HAP-1 (cell line): ENCODE measurements at regions not wholly inside any gene's neighbourhood (a gene's known extent, or its start where the extent isn't known, plus 50 kb on each side); places are given as distances from the start of the nearest gene placed in this dataset.
A peak's percentile ranks its signal among the peaks of the same experiment; 100 is the strongest.
"Not testable (repeated sequence)": the region's sequence is repeated elsewhere in the genome, so short reads cannot be mapped to it uniquely, and the experiment has no call there.

Source experiments
- DNase-seq, 2 experiments: peaks; one replicate each; pipeline ENCODE4 v3.0.0-alpha.2; 2016 to 2020; ENCODE audit warnings: low spot score in 2 of 2
- H3K27me3 ChIP-seq: fragments of 250-450 bp; sonication (Bioruptor Pico); 2 replicates; pipeline ENCODE4 v1.5.1; 2020; ENCODE audit warnings: low read depth, mild to moderate bottlenecking, moderate library complexity
- H3K36me3 ChIP-seq: fragments of 250-450 bp; sonication (Bioruptor Pico); replicated peaks from 2 replicates; pipeline ENCODE4 v1.5.1; 2020; ENCODE audit warnings: mild to moderate bottlenecking
- H3K4me1 ChIP-seq: fragments of 250-450 bp; sonication (Bioruptor Pico); 2 replicates; pipeline ENCODE4 v1.5.1; 2020; ENCODE audit warnings: mild to moderate bottlenecking
- H3K4me3 ChIP-seq: fragments of 250-450 bp; sonication (Bioruptor Pico); 2 replicates; pipeline ENCODE4 v1.5.1; 2020; ENCODE audit warnings: mild to moderate bottlenecking, moderate library complexity
- H3K9me3 ChIP-seq: fragments of 250-450 bp; sonication (Bioruptor Pico); 2 replicates; pipeline ENCODE4 v1.5.1; 2020; ENCODE audit warnings: mild to moderate bottlenecking, moderate library complexity
- in situ Hi-C: fragments of 300-500 bp; cut with MboI; formaldehyde crosslinking; loops from 3 replicates; pipeline ENCODE4 v1.14.3; 2020; ENCODE audit warnings: low sequenced_read_pairs, inconsistent platforms, mixed read lengths

DNA sequence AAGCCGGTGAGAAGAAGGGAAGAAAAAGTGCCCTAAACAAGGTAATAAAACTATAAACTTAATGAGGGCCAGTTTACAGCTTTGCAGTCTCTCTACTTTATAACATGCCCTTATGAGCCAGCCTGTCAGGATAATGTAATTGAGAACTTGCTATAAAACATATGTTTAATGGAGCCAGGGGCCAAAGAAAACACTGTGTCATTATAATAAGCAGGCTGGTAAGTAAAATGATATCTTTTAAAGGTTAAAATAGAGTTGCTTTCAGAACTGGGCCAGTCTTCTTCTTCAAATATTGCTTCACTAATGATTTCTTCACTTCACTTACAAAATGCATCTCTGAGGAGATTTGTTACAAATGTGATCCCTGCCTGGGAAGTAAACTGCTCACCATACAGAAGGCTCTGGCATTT, 192.5 kb downstream of the SHOX2 start:
- no peak for DNase-seq
- Histone ChIP-seq H3K9me3 (no peaks in the 10 kb centered on the region), H3K4me1 (no peaks in the 10 kb centered on the region), H3K27me3 (no peaks in the 10 kb centered on the region), H3K36me3 (no peaks in the 10 kb centered on the region), H3K4me3 (no peak overlapping the region)
- in situ Hi-C loops: no loop called here

DNA sequence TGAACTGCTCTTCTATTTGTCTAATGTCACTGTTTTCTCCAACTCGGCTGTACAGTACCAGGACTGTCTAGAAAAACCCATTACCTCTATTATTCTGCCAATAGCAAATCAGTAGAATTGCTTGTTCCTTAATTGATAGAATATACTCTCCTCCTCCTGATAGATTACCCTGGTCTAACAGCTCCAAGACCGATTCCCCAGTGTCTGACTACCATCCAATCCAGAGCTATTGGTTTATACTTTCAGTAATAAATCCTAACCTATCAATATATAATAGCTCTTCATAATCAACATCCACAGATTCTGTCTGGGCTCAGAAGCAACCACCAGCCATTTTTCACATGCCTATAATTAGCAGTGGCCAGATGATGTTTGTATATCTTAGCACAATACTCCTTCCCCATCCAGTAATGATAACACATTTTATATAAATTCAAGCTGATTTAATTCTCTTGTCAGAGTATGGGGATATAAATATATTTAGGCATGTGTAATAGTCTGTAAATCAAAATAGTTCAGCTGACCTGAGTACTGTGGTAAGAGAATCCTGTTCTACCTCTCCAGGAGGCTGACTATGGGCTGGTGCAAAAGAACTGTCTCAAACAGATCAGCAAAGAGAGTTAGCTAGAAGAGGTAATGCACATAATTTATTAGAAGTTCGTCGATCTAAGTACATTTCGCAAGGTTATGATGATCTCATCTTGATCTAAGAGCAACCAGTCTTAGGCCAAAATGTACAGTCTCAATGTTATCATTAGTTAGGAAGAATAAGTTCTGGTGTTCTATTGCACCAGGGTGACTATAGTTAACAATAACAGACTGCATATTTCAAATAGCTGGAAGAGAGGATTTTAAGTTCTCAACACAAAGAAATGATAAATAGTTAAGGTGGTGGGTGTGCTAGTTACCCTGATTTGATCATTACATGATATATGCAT, 193.4 kb downstream of the SHOX2 start:
- no peaks in the 10 kb centered on the region for H3K4me1 ChIP-seq
- H3K4me3 ChIP-seq: no peak overlapping the region
- DNase-seq: no peak
- H3K27me3 ChIP-seq: no peaks in the 10 kb centered on the region
- no peaks in the 10 kb centered on the region for H3K9me3 ChIP-seq
- in situ Hi-C loops: no loop called here
- H3K36me3 ChIP-seq: no peaks in the 10 kb centered on the region

DNA sequence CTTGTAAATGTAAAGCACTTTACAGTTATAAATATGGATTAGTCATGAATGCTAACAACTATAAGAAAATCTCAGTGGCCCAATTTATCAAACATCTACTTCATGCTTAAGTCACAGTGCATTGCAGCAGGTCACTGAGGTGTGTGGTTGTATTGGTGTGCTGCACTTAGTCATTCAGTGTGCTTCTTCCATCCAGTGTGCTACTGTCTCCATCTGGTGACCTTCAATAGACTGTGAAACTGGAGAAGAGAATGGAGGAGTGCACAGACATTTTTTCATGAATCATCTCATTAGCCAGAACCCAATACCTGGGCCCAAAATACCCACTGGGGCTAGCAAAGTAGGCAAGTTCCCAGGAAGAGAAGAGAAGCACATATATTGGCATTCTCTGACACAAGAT, 199.6 kb downstream of the SHOX2 start:
- H3K4me1 ChIP-seq: no peaks in the 10 kb centered on the region
- no peaks in the 10 kb centered on the region for H3K27me3 ChIP-seq
- no peak overlapping the region for H3K4me3 ChIP-seq
- no peaks in the 10 kb centered on the region for H3K9me3 ChIP-seq
- no peaks in the 10 kb centered on the region for H3K36me3 ChIP-seq
- in situ Hi-C loops: no loop called here
- no peak for DNase-seq

DNA sequence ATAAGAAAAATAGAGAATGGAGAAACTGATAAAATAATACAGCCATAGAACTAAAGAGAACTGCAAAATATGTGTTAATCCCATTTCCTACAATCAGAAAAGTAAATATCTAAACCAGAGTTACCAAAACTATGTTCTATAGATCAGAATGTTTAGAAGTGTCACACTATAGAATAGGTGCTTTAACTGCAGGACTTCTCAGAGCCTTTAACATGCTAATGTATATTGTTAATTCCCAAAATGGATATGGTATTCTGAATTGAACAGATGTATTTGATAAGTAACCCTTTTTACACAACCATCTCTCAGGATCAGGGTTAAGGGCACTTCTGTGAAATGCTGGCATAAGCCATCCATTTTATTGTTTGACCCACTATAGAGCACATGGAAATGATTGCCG, 200.3 kb downstream of the SHOX2 start:
- in situ Hi-C loops: no loop called here
- DNase-seq: no peak
- no peak overlapping the region for H3K4me3 ChIP-seq
- no peaks in the 10 kb centered on the region for H3K27me3 ChIP-seq
- H3K36me3 ChIP-seq: no peaks in the 10 kb centered on the region
- no peaks in the 10 kb centered on the region for H3K9me3 ChIP-seq
- no peaks in the 10 kb centered on the region for H3K4me1 ChIP-seq

DNA sequence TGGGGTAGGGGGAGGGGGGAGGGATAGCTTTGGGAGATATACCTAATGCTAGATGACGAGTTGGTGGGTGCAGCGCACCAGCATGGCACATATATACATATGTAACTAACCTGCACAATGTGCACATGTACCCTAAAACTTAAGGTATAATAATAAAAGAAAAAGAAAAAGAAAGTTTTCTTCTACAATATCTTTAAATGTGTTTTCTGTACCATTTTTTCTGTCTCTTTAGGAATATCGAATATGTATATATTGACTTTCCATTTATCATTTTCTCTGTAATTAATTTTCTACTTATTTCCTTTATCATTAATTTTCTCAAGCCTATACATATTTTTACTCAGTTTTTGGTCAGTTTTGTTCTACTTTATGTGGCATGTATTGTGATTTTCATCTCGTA, 203.5 kb downstream of the SHOX2 start:
- H3K36me3 ChIP-seq, H3K9me3 ChIP-seq, DNase-seq, H3K4me3 ChIP-seq, in situ Hi-C loops, H3K27me3 ChIP-seq, H3K4me1 ChIP-seq: not testable (repeated sequence)

DNA sequence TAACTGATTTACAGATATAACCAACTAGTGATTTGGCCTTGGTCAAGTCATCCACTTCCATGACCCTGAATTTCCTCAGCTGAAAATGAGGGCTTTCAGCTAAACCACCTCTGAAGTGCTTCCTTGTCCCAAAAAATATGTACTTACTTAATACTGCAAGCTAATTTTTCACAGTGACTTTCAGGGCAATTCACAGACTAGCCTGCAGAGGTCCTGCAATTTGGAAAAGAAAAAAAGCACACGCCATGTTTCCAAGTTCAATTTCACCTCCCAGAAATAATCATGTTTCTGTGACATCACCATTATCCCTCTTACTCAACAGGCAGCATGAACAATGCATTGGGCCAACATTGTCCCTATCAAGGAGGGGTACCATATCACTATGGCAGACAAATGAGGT, 218.2 kb downstream of the SHOX2 start:
- no peak overlapping the region for H3K4me3 ChIP-seq
- H3K4me1 ChIP-seq: no peaks in the 10 kb centered on the region
- H3K36me3 ChIP-seq: no peaks in the 10 kb centered on the region
- H3K27me3 ChIP-seq: no peaks in the 10 kb centered on the region
- no peaks in the 10 kb centered on the region for H3K9me3 ChIP-seq
- no peak for DNase-seq
- in situ Hi-C loops: no loop called here

DNA sequence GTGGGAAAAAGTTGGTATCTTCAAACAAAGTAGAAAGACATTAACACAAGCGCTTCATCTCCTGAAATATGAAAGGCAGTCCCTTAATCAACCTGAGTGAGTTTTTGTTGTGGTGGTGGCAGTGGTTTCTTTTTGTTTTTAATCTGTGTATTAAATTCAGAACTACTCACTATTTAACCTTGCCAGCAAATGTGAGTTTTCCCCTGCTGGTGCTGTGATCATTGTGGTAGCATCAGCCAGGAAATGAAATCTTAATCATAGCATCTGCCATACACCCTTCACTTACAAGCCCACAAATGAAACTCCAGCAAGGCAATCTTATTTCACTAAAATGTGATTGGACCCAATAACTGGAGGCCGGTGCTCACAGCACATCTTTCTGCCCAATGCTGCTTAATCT, 229.7 kb downstream of the SHOX2 start:
- no peaks in the 10 kb centered on the region for H3K4me1 ChIP-seq
- H3K27me3 ChIP-seq: no peaks in the 10 kb centered on the region
- H3K36me3 ChIP-seq: no peaks in the 10 kb centered on the region
- H3K9me3 ChIP-seq: no peaks in the 10 kb centered on the region
- DNase-seq: no peak
- no peak overlapping the region for H3K4me3 ChIP-seq
- in situ Hi-C loops: no loop called here

DNA sequence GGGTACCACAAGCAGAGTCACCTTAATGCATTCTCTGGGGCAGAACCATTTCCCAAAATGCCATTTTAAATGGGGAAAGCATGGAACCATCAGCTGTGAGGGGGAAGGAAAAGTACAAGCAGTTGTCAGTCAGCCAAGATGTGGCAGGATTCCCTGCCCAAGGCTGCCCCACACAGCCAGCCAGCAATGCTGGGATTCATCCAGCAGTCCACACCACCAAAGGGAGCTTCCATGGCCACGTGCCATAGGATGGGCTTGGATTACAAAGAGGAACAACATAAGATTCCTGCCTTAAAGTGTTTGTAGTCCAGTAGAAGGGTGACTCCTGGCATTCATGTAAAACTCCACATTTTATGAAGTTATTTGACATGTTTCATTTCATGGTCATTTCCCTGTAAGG, 233.3 kb downstream of the SHOX2 start:
- Histone ChIP-seq H3K9me3 (no peaks in the 10 kb centered on the region), H3K36me3 (no peaks in the 10 kb centered on the region), H3K27me3 (no peaks in the 10 kb centered on the region), H3K4me1 (no peaks in the 10 kb centered on the region), H3K4me3 (no peak overlapping the region)
- no peak for DNase-seq
- in situ Hi-C loops: no loop called here

DNA sequence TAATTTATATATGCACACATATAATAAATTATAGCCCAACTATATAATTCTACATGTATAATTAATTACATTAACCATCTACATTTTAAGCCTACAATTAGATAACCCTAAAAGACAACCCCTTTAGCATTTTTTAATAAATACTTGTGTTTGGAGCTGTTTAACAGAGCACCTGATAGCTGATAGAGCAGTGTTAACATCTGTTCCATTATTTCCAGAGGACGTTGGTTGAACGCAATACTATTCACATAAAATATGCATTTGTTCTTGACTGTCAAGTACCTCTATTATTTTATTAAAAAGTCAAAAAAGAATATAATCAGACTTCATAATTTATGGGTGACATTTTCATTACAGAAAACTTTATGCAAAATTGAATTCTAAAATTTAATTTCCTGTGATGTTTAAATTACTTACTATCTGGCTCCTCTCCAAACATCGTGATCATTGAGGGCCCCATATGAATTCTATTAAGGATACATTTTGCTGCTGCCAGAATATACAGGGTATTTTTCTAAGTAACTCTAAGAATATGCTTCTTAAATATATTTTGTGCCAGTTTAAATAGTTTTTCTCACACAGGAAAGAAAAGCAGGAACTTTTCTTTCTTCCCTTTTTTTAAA, 234.3 kb downstream of the SHOX2 start:
- Histone ChIP-seq H3K4me3 (no peak overlapping the region), H3K27me3 (no peaks in the 10 kb centered on the region), H3K9me3 (no peaks in the 10 kb centered on the region), H3K36me3 (no peaks in the 10 kb centered on the region), H3K4me1 (no peaks in the 10 kb centered on the region)
- no peak for DNase-seq
- in situ Hi-C loops: no loop called here

DNA sequence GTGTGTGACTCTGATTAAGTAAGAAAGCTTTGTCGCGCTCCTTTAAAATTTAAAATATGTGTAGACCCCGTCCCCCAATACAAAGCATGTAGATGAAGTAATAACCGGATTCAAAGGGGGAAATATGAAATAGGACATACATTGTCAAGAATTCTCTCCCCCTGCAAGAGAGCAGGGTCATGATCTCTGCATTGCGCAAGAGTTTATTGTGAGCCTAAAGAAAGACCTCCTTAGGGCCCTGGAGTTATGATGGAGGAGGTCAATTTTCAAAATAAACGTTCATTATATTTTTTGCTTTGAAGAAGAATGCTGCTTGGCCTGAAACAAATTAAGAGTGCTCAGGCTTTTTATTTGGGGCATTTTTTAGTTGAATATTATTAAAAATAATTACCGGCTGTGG, 235.0 kb downstream of the SHOX2 start:
- no peaks in the 10 kb centered on the region for H3K9me3 ChIP-seq
- no peaks in the 10 kb centered on the region for H3K36me3 ChIP-seq
- DNase-seq: no peak
- in situ Hi-C loops: no loop called here
- no peaks in the 10 kb centered on the region for H3K27me3 ChIP-seq
- no peaks in the 10 kb centered on the region for H3K4me1 ChIP-seq
- no peak overlapping the region for H3K4me3 ChIP-seq

DNA sequence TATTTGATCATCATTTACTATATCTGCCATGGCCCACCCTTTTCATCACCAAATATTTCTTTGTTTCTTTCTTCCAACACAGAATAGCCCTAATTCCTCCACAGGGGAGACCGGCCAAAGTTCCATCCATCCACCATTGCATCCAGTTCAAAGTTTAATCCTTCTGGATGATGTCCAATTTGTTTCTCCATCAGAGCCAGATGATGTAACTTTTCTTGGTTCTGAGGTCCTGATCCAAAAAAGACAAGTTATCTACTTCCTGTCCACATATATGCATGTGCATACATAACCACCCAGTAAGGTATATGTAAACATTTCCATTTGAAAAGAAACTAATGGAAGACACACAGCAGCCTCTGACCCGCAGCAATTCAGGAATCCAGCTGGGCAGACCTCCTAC, 237.3 kb downstream of the SHOX2 start:
- Histone ChIP-seq H3K4me3 (no peak overlapping the region), H3K27me3 (no peaks in the 10 kb centered on the region), H3K9me3 (no peaks in the 10 kb centered on the region), H3K36me3 (no peaks in the 10 kb centered on the region), H3K4me1 (no peaks in the 10 kb centered on the region)
- no peak for DNase-seq
- in situ Hi-C loops: no loop called here

DNA sequence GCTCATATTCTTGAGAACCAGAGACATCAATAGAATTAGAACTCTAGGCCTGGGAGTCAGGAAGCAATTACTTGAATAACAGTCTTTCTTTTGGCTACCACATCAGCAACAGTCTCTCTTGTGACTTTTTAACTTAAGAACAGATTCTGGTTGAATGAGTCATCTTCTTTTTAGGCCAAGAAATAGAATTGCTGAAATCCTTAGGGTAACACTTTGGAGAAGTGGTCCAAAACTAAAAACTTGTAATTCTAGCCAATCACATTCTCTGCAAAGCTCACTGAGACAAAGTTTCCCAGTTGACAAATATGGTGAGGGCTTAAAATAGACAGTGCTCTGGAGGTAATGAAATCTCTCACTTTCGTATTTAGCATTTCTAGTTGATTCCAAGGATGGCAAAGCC, 238.0 kb downstream of the SHOX2 start:
- Histone ChIP-seq H3K36me3 (no peaks in the 10 kb centered on the region), H3K4me3 (no peak overlapping the region), H3K27me3 (no peaks in the 10 kb centered on the region), H3K9me3 (no peaks in the 10 kb centered on the region), H3K4me1 (no peaks in the 10 kb centered on the region)
- no peak for DNase-seq
- in situ Hi-C loops: no loop called here

DNA sequence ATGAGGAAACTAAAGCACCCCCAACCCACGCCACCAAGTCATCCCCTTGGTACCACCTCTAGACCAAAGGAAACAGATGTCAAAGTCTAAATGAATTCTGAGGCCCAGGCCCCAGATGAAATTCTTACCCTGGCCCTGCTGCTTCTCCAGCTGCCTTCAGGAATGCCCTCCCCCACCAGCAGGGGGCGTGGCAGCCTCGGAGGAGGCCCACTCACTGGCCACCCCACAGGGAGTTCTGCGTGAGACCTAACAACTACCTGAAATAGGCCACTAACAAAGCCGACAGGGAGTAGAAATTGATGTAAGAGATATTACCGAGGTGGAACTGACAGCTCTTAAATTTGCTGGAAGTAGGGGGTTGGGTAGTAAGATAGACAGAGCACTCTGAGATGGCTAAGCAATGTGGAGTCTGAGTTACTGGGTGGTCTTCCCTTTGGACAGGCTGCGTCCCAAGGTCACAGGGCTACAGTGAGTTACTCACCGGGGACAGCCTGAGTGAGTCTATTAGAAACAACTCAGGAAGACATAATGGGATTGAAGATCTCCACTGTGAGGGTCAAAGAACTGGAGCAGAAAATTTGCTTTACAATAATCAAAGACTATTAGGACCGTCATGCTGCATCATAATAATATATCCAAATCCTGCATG, 240.7 kb downstream of the SHOX2 start:
- no peaks in the 10 kb centered on the region for H3K9me3 ChIP-seq
- DNase-seq: peak; percentile 4 to 76
- H3K4me3 ChIP-seq: no peak overlapping the region
- no peaks in the 10 kb centered on the region; the same call in 1 of the 2 replicates for H3K27me3 ChIP-seq
- H3K4me1 ChIP-seq: no peaks in the 10 kb centered on the region
- no peaks in the 10 kb centered on the region for H3K36me3 ChIP-seq
- in situ Hi-C loops: no loop called here

DNA sequence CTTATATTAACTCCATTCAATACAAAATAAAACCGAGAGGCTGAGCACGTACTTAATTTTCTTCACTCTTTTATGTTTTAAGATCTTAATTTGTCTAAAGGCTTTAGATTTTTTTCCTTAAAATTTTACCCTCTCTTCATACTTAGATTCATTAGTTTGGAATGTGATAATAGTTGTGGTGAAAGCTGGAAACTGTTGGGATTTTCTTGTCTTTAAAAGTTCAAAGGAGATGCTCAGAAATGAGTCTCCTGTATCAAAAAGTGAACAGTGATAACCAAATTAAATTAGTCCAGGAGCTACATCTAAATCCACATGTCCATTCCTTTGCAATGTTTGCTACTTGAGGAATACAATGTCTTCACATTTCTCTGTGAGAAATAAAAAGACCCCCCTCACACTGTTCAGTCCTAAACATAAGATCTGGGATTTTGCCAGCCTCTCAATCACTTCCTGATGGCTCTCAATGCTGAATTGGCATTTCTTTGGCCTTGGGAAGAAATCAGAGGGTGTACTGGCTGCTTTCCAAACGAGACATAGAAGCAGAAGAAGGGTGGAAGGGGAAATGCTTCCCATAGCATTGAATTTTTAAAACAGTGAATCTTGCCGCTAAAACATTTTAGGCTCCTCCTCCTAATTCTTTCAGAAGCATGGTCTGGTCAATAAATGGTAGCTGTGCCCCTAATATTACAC, 245.0 kb downstream of the SHOX2 start:
- H3K27me3 ChIP-seq: no peaks in the 10 kb centered on the region; the same call in 1 of the 2 replicates
- no peak overlapping the region for H3K4me3 ChIP-seq
- in situ Hi-C loops: no loop called here
- peaks cover 3% of the 10 kb centered on the region; the same call in 1 of the 2 replicates for H3K4me1 ChIP-seq
- no peak for DNase-seq
- H3K9me3 ChIP-seq: no peaks in the 10 kb centered on the region
- H3K36me3 ChIP-seq: no peaks in the 10 kb centered on the region
